ENCODE measurements at regions not wholly inside any gene's neighbourhood (a gene's known extent, or its start where the extent isn't known, plus 50 kb on each side); places are given as distances from the start of the nearest gene placed in this dataset.
"Not testable (repeated sequence)": the region's sequence is repeated elsewhere in the genome, so short reads cannot be mapped to it uniquely, and the experiment has no call there.

GRCh38 chr22:22745225-22746060, 101.0 kb downstream of the GGTLC2 start:
- peak in 4 of 6 experiments; percentile 3 to 28 (median 10) for DNase-seq

- DNase-seq: no peak
These were observed 101.9 kb downstream of the GGTLC2 start for GRCh38 chr22:22746061-22746962.

DNA sequence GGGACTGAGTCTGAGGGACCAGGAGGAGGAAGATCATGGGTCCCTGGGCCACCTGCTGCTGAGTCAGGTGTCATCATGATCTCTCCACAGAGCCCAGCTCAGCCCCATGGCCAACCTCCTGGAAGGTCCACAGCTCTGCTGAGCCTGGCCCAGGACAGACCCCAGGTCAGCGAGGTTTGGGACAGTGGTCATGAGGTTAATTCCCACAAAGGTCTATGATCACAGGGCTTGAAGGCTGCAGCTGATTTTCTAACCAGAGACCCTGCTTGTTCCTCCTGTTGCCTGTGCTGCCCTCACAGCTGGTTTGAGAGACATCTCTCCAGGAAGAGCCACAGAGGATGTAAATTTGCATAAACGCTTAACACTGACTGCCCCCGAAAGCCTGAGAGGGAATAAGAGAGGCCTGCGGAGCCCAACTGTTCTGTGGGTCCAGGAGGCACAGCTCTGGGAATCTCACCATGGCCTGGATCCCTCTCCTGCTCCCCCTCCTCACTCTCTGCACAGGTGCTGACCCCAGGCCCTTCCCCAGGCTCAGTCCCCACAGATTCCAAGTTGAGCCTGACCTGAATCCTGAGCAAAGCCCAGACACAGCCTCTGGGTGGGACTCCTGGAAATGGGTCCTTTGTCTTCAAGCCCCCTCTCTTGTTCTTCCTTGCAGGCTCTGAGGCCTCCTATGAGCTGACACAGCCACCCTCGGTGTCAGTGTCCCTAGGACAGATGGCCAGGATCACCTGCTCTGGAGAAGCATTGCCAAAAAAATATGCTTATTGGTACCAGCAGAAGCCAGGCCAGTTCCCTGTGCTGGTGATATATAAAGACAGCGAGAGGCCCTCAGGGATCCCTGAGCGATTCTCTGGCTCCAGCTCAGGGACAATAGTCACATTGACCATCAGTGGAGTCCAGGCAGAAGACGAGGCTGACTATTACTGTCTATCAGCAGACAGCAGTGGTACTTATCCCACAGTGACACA, 102.8 kb downstream of the GGTLC2 start:
- no peak for DNase-seq

DNA sequence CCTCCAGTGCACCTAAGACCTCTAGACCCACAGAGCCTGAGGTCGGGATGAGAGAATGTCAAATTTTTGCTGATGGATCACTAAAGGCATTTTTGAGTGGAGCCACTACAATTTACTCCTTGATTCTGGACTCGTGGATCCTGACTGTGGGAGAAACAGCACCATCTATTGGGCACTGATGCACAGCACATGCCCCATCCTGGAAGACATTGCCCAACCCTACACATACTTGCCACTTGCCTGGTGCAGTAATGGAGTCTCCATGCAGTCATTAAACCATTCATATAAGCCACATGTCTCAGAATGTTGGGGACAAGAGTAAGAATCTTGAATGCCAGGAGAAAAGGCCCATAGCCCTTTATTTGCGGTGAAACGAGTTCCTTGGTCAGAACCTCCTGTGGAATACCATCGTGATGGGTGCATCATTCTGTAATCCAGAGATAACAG, 103.9 kb downstream of the GGTLC2 start:
- DNase-seq: peak in 3 of 6 experiments; percentile 8 to 13 (median 10)

DNA sequence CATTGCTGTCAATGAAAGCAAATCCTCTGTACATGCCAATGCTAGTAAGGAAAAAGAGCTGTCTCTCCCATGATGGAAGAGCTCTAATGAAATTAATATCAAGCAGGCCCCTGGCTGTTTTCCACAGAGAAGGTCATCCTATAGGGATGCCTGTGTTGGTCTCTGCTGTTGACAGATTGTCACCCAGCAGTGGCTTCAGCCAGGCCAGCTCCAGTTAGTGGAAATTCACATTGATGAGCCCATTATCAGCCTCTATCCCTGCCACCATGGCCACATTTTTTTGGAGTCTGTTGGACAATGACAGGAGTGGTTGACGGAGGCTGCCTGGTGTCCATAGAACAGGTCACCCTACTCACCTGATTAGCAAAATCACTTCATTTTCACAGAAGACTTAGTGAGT, 104.3 kb downstream of the GGTLC2 start:
- no peak for DNase-seq

DNA sequence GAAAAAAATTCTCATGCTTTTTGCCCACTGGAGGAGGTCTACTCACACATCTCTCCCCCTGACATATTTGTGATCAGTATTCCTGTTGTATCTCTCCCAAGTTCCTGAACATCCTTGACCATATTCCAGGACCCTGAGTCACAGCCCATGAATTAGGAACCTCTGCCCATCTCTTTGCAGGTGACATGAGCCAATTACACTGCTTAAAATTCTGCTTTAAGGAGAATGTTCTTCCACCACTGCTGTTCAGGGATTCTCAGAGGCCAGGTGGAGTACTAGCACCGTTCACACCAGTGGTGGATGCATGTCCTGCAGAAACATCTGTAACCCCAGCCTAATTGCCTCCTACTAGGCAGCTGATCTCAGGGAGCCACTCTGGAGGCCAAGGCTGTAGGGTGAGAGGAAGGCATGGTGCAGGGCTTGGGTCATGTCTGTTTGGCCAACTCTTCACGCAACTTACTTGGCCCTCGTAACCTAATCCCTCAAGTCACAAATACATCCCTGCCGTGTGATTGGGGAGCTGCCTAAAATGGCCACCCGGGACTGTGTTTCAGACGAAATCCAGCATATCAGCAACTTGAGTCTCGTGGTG, 104.8 kb downstream of the GGTLC2 start:
- DNase-seq: no peak

DNA sequence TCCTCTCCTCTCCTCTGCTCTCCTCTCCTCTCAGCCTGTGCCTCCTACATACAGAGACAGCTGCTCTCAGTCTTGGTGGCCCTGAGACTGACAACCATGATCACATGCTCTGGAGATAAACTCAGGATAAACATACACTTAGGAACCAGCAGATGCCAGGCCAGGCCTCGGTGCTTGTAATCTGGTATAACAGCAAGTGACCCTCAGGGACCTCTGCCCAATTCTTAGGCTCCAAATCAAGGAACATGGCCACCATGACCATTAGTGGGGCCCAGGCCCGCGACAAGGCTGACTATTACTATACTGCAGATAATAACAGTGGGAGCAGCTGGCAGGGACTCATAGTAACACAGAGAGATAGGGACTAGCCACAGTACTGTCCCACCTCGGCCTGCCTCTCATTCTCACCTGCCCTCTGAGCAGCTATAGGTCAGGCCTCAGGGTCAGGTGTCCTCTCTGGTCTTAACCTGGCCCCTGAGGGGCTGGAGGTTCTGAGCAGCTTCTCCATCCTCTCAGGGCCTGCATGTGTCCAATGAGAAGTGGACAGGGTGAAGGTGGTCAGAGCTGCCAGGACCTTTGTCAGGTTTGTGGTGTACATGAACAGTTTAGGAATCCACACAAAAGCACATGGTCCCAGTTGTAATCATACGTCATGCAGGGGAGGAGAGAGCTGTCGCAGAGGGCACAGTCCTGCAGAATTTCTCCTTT, 106.1 kb downstream of the GGTLC2 start:
- no peak for DNase-seq

- DNase-seq: no peak
These were observed 106.7 kb downstream of the GGTLC2 start for GRCh38 chr22:22751043-22751603.

GRCh38 chr22:22752199-22752555, 107.8 kb downstream of the GGTLC2 start:
- DNase-seq: no peak

GRCh38 chr22:22752556-22753477, 108.4 kb downstream of the GGTLC2 start:
- DNase-seq: peak in 4 of 6 experiments; percentile 8 to 61 (median 48)

- peak; percentile 53 to 75 (median 66) for DNase-seq
These were observed 109.3 kb downstream of the GGTLC2 start for GRCh38 chr22:22753526-22754267.

DNA sequence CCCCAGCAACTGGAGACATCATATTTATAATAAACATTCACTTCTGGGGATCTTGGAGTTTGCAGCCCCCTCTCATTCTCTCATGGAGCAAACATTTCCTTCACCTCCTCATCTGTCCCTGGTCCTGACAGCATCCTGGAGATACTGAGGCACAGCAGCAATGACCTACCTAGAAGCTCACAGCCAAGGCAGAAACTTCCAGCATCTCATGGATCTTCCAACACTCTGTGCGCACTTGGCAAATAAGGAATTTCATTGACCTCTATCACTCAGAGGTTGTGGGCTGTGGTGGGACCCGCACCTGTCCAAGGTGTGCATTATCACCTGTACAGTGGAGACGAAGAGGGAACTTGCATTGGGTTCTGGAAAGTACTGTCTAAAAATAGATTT, 109.8 kb downstream of the GGTLC2 start:
- no peak for DNase-seq

GRCh38 chr22:22754961-22755777, 110.8 kb downstream of the GGTLC2 start:
- no peak for DNase-seq

DNA sequence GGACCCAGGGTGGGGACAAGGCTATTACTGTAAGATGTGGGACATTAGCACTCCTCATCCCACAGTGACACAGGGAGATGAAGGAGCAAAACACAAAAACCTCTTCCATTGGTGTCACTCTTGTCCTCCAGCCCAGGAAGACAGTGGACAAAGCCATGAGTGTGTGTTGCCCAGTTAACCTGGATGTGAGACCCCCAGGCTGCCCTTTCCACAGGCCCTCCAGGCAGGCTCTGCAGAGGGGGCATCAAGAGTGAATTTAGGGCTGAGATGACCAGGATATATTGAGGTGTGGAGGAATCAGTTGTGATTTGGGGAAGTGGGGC, 111.3 kb downstream of the GGTLC2 start:
- DNase-seq: no peak

DNA sequence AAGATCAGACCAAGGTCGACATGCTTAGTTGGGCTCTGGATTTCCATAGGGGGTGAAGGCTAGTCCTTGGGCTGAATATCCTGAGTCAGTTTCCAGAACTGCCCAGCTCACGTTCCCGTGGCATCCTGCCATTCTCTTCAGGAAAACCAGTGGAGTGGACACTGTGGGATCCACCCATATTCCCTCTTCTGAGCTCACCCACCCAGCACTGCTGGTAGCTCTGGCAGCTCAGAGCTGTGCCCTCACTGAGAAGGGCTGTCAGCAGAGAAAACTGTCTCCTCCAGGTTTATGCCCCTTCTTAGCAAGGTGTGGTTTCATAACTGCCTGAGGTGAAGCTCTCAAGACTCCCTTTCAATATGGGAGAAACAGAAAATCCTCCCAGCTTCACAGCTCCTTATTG, 111.7 kb downstream of the GGTLC2 start:
- no peak for DNase-seq

GRCh38 chr22:22756551-22757201, 112.3 kb downstream of the GGTLC2 start:
- DNase-seq: not testable (repeated sequence)

DNA sequence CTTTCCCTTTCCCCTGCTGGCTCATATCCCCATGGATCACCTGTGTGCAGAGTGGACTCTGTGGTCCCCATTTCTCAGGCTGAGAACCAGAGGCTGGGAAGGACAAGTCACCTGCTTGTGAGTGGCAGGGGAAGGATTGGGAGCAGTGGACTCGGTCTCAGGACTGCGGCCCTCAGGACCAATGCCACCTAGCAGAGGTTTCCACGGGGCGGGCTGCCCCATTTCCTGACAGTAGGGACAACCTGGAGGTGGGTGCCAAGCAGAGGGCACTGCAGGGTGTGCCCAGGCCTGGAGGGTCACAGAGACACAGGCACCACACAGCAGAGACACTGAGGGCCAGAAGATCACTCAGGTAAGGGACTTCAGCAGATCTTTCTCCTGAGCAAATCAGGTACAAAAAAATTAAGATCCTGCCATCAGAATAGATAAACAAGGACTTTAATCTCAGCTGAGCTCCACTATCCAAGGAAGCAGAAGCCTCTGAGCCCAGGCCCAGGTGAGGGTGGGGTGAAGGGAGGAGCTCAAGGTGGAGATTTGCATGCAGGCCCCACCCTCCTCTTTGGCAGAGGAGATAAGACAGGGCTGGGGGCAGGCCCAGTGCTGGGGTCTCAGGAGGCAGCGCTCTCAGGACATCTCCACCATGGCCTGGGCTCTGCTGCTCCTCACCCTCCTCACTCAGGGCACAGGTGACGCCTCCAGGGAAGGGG, 113.8 kb downstream of the GGTLC2 start:
- not testable (repeated sequence) for DNase-seq

All from stimulated activated naive CD4-positive, alpha-beta T cell (primary cell).